Stimulated activated CD4-positive, alpha-beta T cell treated with anti-CD3 and anti-CD28 coated beads, Interleukin-15, amount 100 ng/mL, for 24 hours (primary cell): ENCODE measurements at regions not wholly inside any gene's neighbourhood (a gene's known extent, or its start where the extent isn't known, plus 50 kb on each side); places are given as distances from the start of the nearest gene placed in this dataset.

Experiments used
- DNase-seq: peaks from one replicate; pipeline ENCODE4 v3.0.0-alpha.2; 2020

GRCh38 chr15:27702581-27702980 lies 396.5 kb downstream of the OCA2 start:
- no peak for DNase-seq

- no peak for DNase-seq
These were observed 397.2 kb downstream of the OCA2 start for GRCh38 chr15:27701956-27702355.

- no peak for DNase-seq
These were observed 398.1 kb downstream of the OCA2 start for GRCh38 chr15:27701014-27701413.

GRCh38 chr15:27699699-27700098 lies 399.4 kb downstream of the OCA2 start:
- DNase-seq = no peak

GRCh38 chr15:27696530-27696929 lies 402.6 kb downstream of the OCA2 start:
- DNase-seq = no peak

- no peak for DNase-seq
These were observed 403.4 kb downstream of the OCA2 start for GRCh38 chr15:27695726-27696125.

- DNase-seq = no peak
These were observed 404.5 kb downstream of the OCA2 start for GRCh38 chr15:27694506-27695087.

- DNase-seq = no peak
These were observed 405.8 kb downstream of the OCA2 start for GRCh38 chr15:27693280-27693679.

- no peak for DNase-seq
These were observed 406.7 kb downstream of the OCA2 start for GRCh38 chr15:27692438-27692837.

GRCh38 chr15:27690290-27690689 lies 408.8 kb downstream of the OCA2 start:
- DNase-seq = no peak

- DNase-seq = no peak
These were observed 412.1 kb downstream of the OCA2 start for GRCh38 chr15:27686971-27687370.

GRCh38 chr15:27686369-27686768 lies 412.7 kb downstream of the OCA2 start:
- DNase-seq = no peak

- no peak for DNase-seq
These were observed 413.5 kb downstream of the OCA2 start for GRCh38 chr15:27685644-27686043.

GRCh38 chr15:27683121-27683520 lies 416.0 kb downstream of the OCA2 start:
- DNase-seq = no peak

GRCh38 chr15:27681038-27681437 lies 418.1 kb downstream of the OCA2 start:
- DNase-seq = peak; percentile 61

GRCh38 chr15:27679731-27680471 lies 419.2 kb downstream of the OCA2 start:
- no peak for DNase-seq

GRCh38 chr15:27679203-27679602 lies 419.9 kb downstream of the OCA2 start:
- DNase-seq = no peak

GRCh38 chr15:27677951-27678350 lies 421.2 kb downstream of the OCA2 start:
- no peak for DNase-seq

- no peak for DNase-seq
These were observed 422.5 kb downstream of the OCA2 start for GRCh38 chr15:27676647-27677046.

GRCh38 chr15:27675571-27675970 lies 423.5 kb downstream of the OCA2 start:
- DNase-seq = no peak

- no peak for DNase-seq
These were observed 424.3 kb downstream of the OCA2 start for GRCh38 chr15:27674826-27675225.

GRCh38 chr15:27673766-27674445 lies 425.2 kb downstream of the OCA2 start:
- no peak for DNase-seq

GRCh38 chr15:27672537-27672936 lies 426.6 kb downstream of the OCA2 start:
- DNase-seq = no peak

GRCh38 chr15:27671819-27672437 lies 427.2 kb downstream of the OCA2 start:
- DNase-seq = no peak
